ENCODE measurements at regions not wholly inside any gene's neighbourhood (a gene's known extent, or its start where the extent isn't known, plus 50 kb on each side); places are given as distances from the start of the nearest gene placed in this dataset.
"Not testable (repeated sequence)": the region's sequence is repeated elsewhere in the genome, so short reads cannot be mapped to it uniquely, and the experiment has no call there.

- DNase-seq, result no peak
Measured at GRCh38 chr22:22811016-22812009, 76.3 kb upstream of the IGLL5 start.

GRCh38 chr22:22812031-22812905, 75.3 kb upstream of the IGLL5 start:
- no peak for DNase-seq

- no peak for DNase-seq
Measured at GRCh38 chr22:22813126-22814075, 74.2 kb upstream of the IGLL5 start.

- DNase-seq, result no peak
Measured at GRCh38 chr22:22814666-22815396, 72.8 kb upstream of the IGLL5 start.

GRCh38 chr22:22815397-22816170, 72.0 kb upstream of the IGLL5 start:
- DNase-seq, result no peak

- no peak for DNase-seq
Measured at GRCh38 chr22:22816171-22816514, 71.5 kb upstream of the IGLL5 start.

GRCh38 chr22:22816766-22817410, 70.7 kb upstream of the IGLL5 start:
- no peak for DNase-seq

GRCh38 chr22:22817468-22818201, 70.0 kb upstream of the IGLL5 start:
- DNase-seq, result no peak

- no peak for DNase-seq
Measured at GRCh38 chr22:22818202-22818538, 69.4 kb upstream of the IGLL5 start.

GRCh38 chr22:22818861-22819855, 68.5 kb upstream of the IGLL5 start:
- no peak for DNase-seq

GRCh38 chr22:22820076-22820475, 67.5 kb upstream of the IGLL5 start:
- DNase-seq, result no peak

- DNase-seq, result no peak
Measured at GRCh38 chr22:22820626-22821025, 67.0 kb upstream of the IGLL5 start.

GRCh38 chr22:22821340-22821739, 66.3 kb upstream of the IGLL5 start:
- no peak for DNase-seq

- DNase-seq, result no peak
Measured at GRCh38 chr22:22822106-22822505, 65.5 kb upstream of the IGLL5 start.

- DNase-seq, result not testable (repeated sequence)
Measured at GRCh38 chr22:22822553-22822952, 65.1 kb upstream of the IGLL5 start.

- no peak for DNase-seq
Measured at GRCh38 chr22:22823131-22823810, 64.3 kb upstream of the IGLL5 start.

GRCh38 chr22:22824340-22825212, 63.0 kb upstream of the IGLL5 start:
- DNase-seq, result no peak
